Activated CD8-positive, alpha-beta T cell treated with anti-CD3 and anti-CD28 coated beads for 36 hours (primary cell): ENCODE measurements at regions not wholly inside any gene's neighbourhood (a gene's known extent, or its start where the extent isn't known, plus 50 kb on each side); places are given as distances from the start of the nearest gene placed in this dataset.
"Not testable (repeated sequence)": the region's sequence is repeated elsewhere in the genome, so short reads cannot be mapped to it uniquely, and the experiment has no call there.

Experiments
- ATAC-seq: fragments of 200-7000 bp; cut with Tn5 transposase; one replicate; pipeline ENCODE4 v1.10.0; 2021; ENCODE audit warnings: mild to moderate bottlenecking, moderate library complexity
- CTCF ChIA-PET: fragments of 350-600 bp; sonication (Branson Sonifier 250); formaldehyde crosslinking; loops from one replicate; lab custom pipeline; 2021; ENCODE audit warnings: antibody characterized with exemption; lab: Charles Lee
- POLR2A ChIA-PET: fragments of 350-600 bp; sonication (Branson Sonifier 250); formaldehyde crosslinking; loops from one replicate; lab custom pipeline; 2021; ENCODE audit warnings: antibody characterized with exemption; lab: Charles Lee
- DNase-seq: peaks from one replicate; pipeline ENCODE4 v3.0.0-alpha.2; 2020
- H3K27ac Mint-ChIP-seq: one replicate; pipeline ENCODE4 v1.8.0; 2021; ENCODE audit warnings: mild to moderate bottlenecking, mixed read lengths
- H3K27me3 Mint-ChIP-seq: one replicate; pipeline ENCODE4 v1.8.0; 2021; ENCODE audit warnings: mixed read lengths
- H3K36me3 Mint-ChIP-seq: one replicate; pipeline ENCODE4 v1.8.0; 2021; ENCODE audit warnings: low read depth, mixed read lengths
- H3K4me1 Mint-ChIP-seq: one replicate; pipeline ENCODE4 v1.8.0; 2021; ENCODE audit warnings: low read depth, mixed read lengths
- H3K4me3 Mint-ChIP-seq: one replicate; pipeline ENCODE4 v1.8.0; 2021; ENCODE audit warnings: mild to moderate bottlenecking, moderate library complexity, mixed read lengths
- H3K9me3 Mint-ChIP-seq: one replicate; pipeline ENCODE4 v1.8.0; 2021; ENCODE audit warnings: mixed read lengths
- CTCF ChIP-seq: fragments of 200-600 bp; IDR thresholded peaks from one replicate; pipeline ENCODE4 v1.8.0; 2022; ENCODE audit warnings: antibody characterized with exemption, mild to moderate bottlenecking
- intact Hi-C: fragments of 100-400 bp; cut with micrococcal nuclease; formaldehyde crosslinking; loops from one replicate; pipeline ENCODE4 v1.10.0; 2022

DNA sequence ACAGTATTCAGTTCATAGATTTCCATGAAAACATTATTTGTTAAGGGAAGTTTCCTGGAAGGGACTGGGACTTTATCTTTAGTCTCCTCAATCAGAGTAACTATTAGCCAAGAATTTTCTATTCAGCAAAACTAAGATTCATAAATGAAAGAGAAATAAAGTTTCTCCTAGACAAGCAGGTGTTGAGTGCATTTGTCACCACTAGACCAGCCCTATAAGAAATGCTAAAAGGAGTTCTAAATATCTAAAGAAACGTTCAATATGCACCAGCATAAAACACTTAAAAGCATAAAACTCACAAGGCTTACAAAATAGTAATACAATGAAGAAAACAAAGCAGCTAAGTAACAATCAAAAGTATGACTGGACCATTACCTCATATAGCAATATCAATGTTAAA, 423.0 kb downstream of the TECRL start:
- POLR2A ChIA-PET, result no interaction called here
- ATAC-seq (no peak), DNase-seq (no peak)
- Mint-ChIP-seq H3K27ac (no peak overlapping the region), H3K4me1 (no peaks in the 10 kb centered on the region), H3K36me3 (no peaks in the 10 kb centered on the region), H3K27me3 (no peaks in the 10 kb centered on the region), H3K9me3 (peaks cover 27% of the 10 kb centered on the region), H3K4me3 (no peak overlapping the region)
- no peak for TF ChIP-seq CTCF
- CTCF ChIA-PET, result no interaction called here
- intact Hi-C loops, result no loop called here

- no peak for ATAC-seq
- Mint-ChIP-seq H3K36me3 (no peaks in the 10 kb centered on the region), H3K27ac (no peak overlapping the region), H3K4me3 (no peak overlapping the region), H3K9me3 (peaks cover 23% of the 10 kb centered on the region), H3K27me3 (no peaks in the 10 kb centered on the region), H3K4me1 (no peaks in the 10 kb centered on the region)
- CTCF ChIA-PET, result no interaction called here
- intact Hi-C loops, result no loop called here
- DNase-seq, result no peak
- TF ChIP-seq CTCF, result no peak
- POLR2A ChIA-PET, result no interaction called here
These were observed 426.0 kb downstream of the TECRL start for GRCh38 chr4:63983224-63983623.

GRCh38 chr4:63965875-63966274, 443.4 kb downstream of the TECRL start:
- ATAC-seq, result no peak
- H3K27me3 Mint-ChIP-seq, result no peaks in the 10 kb centered on the region
- CTCF ChIA-PET, result no interaction called here
- intact Hi-C loops, result no loop called here
- H3K27ac Mint-ChIP-seq, result no peak overlapping the region
- POLR2A ChIA-PET, result no interaction called here
- TF ChIP-seq CTCF, result no peak
- no peaks in the 10 kb centered on the region for H3K4me1 Mint-ChIP-seq
- peaks cover 7% of the 10 kb centered on the region for H3K9me3 Mint-ChIP-seq
- no peak overlapping the region for H3K4me3 Mint-ChIP-seq
- no peaks in the 10 kb centered on the region for H3K36me3 Mint-ChIP-seq
- DNase-seq, result no peak

DNA sequence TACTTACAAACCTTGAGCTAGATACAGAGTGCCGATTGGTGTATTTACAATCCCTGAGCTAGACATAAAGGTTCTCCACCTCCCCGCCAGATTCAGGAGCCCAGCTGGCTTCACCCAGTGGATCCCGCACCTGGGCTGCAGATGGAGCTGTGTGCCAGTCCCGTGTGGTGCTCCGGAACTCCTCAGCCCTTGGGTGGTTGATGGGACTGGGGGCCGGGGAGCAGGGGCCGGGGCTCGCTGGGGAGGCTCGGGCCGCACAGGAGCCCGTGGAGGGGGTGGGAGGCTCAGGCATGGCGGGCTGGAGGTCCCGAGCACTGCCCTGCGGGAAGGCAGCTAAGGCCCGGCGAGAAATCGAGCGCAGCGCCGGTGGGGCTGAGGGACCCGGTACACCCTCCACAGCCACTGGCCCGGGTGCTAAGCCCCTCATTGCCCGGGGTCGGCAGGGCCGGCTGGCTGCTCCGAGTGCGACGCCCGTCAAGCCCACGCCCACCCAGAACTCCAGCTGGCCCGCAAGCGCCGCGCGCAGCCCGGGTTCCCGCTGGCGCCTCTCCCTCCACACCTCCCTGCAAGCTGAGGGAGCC, 466.5 kb downstream of the TECRL start:
- intact Hi-C loops, H3K4me1 Mint-ChIP-seq, H3K27me3 Mint-ChIP-seq, DNase-seq, ATAC-seq, CTCF ChIA-PET, H3K36me3 Mint-ChIP-seq, H3K27ac Mint-ChIP-seq, H3K4me3 Mint-ChIP-seq, POLR2A ChIA-PET: not testable (repeated sequence)
- H3K9me3 Mint-ChIP-seq, result peaks cover 15% of the 10 kb centered on the region

DNA sequence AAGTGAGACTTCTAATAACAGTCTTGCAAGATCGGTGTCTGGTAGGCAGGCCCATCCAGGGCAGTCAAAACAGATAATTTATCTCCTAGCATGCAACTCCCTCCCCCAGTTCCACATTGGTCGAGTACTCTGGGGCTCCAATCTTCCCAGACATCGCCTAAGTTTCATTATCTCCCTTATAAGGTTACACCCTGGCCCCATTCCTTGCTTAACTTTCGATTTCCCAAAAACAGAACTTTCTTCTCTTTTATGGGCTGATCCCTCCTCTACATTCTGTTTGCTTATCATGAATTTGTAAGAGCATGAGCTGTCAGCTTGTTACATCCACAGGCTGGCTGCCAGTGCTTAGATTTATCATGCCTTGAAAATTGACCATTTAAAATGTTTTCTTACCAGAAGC, 471.3 kb downstream of the TECRL start:
- intact Hi-C loops, result no loop called here
- no peak overlapping the region for H3K4me3 Mint-ChIP-seq
- H3K4me1 Mint-ChIP-seq, result no peaks in the 10 kb centered on the region
- ChIA-PET CTCF (no interaction called here), POLR2A (no interaction called here)
- TF ChIP-seq CTCF, result no peak
- no peak overlapping the region for H3K27ac Mint-ChIP-seq
- H3K27me3 Mint-ChIP-seq, result no peaks in the 10 kb centered on the region
- DNase-seq, result no peak
- H3K9me3 Mint-ChIP-seq, result peaks cover 13% of the 10 kb centered on the region
- no peaks in the 10 kb centered on the region for H3K36me3 Mint-ChIP-seq
- ATAC-seq, result no peak

DNA sequence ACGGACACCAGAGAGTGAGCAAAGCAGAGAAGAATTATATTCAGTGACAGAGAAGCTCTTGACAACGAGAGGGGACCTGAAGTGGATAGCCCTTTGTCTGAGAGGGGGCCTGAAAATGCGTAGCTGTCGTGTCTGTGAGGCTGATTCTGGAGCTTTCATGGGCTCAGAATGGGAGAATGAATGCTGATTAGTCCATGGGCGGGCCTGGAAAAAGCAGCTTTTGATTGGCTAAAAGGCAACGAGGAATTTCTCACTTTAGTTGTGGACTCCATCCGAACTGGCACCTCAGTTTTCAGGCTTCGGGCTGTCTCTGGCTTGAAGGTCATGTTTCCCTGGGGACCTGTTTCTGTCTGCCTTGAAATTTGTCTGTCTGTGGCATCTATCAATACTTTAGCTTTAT, 487.1 kb downstream of the TECRL start:
- no peak for ATAC-seq
- TF ChIP-seq CTCF, result no peak
- DNase-seq, result no peak
- H3K36me3 Mint-ChIP-seq, result no peaks in the 10 kb centered on the region
- ChIA-PET CTCF (no interaction called here), POLR2A (no interaction called here)
- peaks cover 11% of the 10 kb centered on the region for H3K9me3 Mint-ChIP-seq
- H3K27ac Mint-ChIP-seq, result no peak overlapping the region
- no peaks in the 10 kb centered on the region for H3K4me1 Mint-ChIP-seq
- H3K27me3 Mint-ChIP-seq, result no peaks in the 10 kb centered on the region
- no peak overlapping the region for H3K4me3 Mint-ChIP-seq
- intact Hi-C loops, result no loop called here
